GM12878 (cell line): ENCODE measurements at regions not wholly inside any gene's neighbourhood (a gene's known extent, or its start where the extent isn't known, plus 50 kb on each side); places are given as distances from the start of the nearest gene placed in this dataset.

Source experiments
- ATAC-seq: fragments of 200-7000 bp; cut with Tn5 transposase; 3 replicates; pipeline ENCODE4 v1.9.1; 2020; ENCODE audit warnings: mild to moderate bottlenecking, moderate library complexity
- BruUV-seq: library from RNA; stranded (reverse); fragments of 400-500 nt; replicated peaks from 2 replicates; lab custom pipeline; 2021; lab: Mats Ljungman, UMichigan
- CTCF ChIA-PET: fragments of 300-600 bp; sonication (Branson Sonifier 250); formaldehyde crosslinking; extraction: SDS; loops from one replicate; lab custom pipeline; 2021; ENCODE audit warnings: inconsistent platforms; lab: Yijun Ruan, JAX
- POLR2A ChIA-PET: fragments of 350-600 bp; formaldehyde crosslinking; extraction: SDS; loops from one replicate; lab custom pipeline; 2021; ENCODE audit warnings: inconsistent platforms; lab: Charles Lee
- RAD21 ChIA-PET: fragments of 300-600 bp; sonication (Branson Sonifier 250); formaldehyde crosslinking; loops from one replicate; lab custom pipeline; 2023; ENCODE audit warnings: antibody characterized with exemption; ENCODE audit not compliant: unreplicated experiment; lab: Charles Lee
- SMC1A ChIA-PET: fragments of 300-600 bp; sonication (Branson Sonifier 250); formaldehyde crosslinking; loops from one replicate; lab custom pipeline; 2023; ENCODE audit not compliant: unreplicated experiment, uncharacterized antibody; lab: Charles Lee
- DNase-seq: peaks from one replicate; pipeline ENCODE4 v3.0.0-alpha.2; 2011; ENCODE audit warnings: low read depth, low spot score
- FAIRE-seq: peaks from 3 replicates; lab custom pipeline; 2011; peaks lifted over from hg19 to GRCh38; lab: Jason Lieb, UNC
- H2AFZ ChIP-seq: 2 replicates; pipeline ENCODE4 v1.6.0; 2011; ENCODE audit warnings: low read depth, low read length, control low read depth; ENCODE audit not compliant: control insufficient read depth
- H3K27ac ChIP-seq: 2 replicates; pipeline ENCODE4 v1.5.1; 2011; ENCODE audit warnings: control low read depth; ENCODE audit not compliant: control insufficient read depth, insufficient read depth
- H3K27me3 ChIP-seq, 2 experiments: replicated peaks in 1 of 2; 2 replicates each; pipeline versions ENCODE4 v1.6.0 to v1.6.1; 2011; ENCODE audit warnings: low read length in 1 of 2; ENCODE audit not compliant: control insufficient read depth in 2 of 2, insufficient read depth in 2 of 2
- H3K36me3 ChIP-seq, 2 experiments: 2 replicates each; pipeline ENCODE4 v1.5.1; 2011; ENCODE audit warnings: low read length in 1 of 2; ENCODE audit not compliant: control insufficient read depth in 2 of 2, insufficient read depth in 2 of 2
- H3K4me1 ChIP-seq: 2 replicates; pipeline ENCODE4 v1.6.1; 2011; ENCODE audit warnings: mild to moderate bottlenecking, low read length, moderate library complexity, mixed read lengths; ENCODE audit not compliant: control insufficient read depth, insufficient read depth
- H3K4me2 ChIP-seq: 2 replicates; pipeline ENCODE4 v1.6.0; 2011; ENCODE audit warnings: control low read depth; ENCODE audit not compliant: control insufficient read depth, insufficient read depth
- H3K4me3 ChIP-seq: fragments of 200-600 bp; sonication (generic); 2 replicates; pipeline ENCODE4 v1.5.1; 2016
- H3K79me2 ChIP-seq: 2 replicates; pipeline ENCODE4 v1.6.0; 2011; ENCODE audit warnings: low read length; ENCODE audit not compliant: control insufficient read depth, insufficient read depth
- H3K9ac ChIP-seq: 2 replicates; pipeline ENCODE4 v1.8.0; 2011; ENCODE audit warnings: low read length, control low read depth, mixed read lengths; ENCODE audit not compliant: control insufficient read depth, insufficient read depth
- H3K9me3 ChIP-seq: replicated peaks from 3 replicates; pipeline ENCODE4 v1.5.1; 2011; ENCODE audit warnings: mild to moderate bottlenecking, low read length; ENCODE audit not compliant: control insufficient read depth, insufficient read depth
- H4K20me1 ChIP-seq: 2 replicates; pipeline ENCODE4 v1.6.0; 2011; ENCODE audit not compliant: control insufficient read depth, insufficient read depth
- GABPA ChIP-seq: IDR thresholded peaks from 2 replicates; pipeline ENCODE4 v1.6.1; 2014; ENCODE audit warnings: antibody characterized with exemption, low read depth, mild to moderate bottlenecking, inconsistent platforms
- HCFC1 ChIP-seq: fragments of 150-350 bp; IDR thresholded peaks from 2 replicates; pipeline ENCODE4 v1.6.1; 2014; ENCODE audit warnings: low read length
- HDGF ChIP-seq: fragments of 450-650 bp; IDR thresholded peaks from 2 replicates; pipeline ENCODE4 v1.6.1; 2016; ENCODE audit warnings: antibody characterized with exemption
- KAT2A ChIP-seq: conservative IDR thresholded peaks from 2 replicates; pipeline ENCODE4 v1.6.1; 2011; ENCODE audit warnings: low read depth, low read length; ENCODE audit not compliant: control insufficient read depth
- SIN3A ChIP-seq: IDR thresholded peaks from 2 replicates; pipeline ENCODE4 v1.6.1; 2012; ENCODE audit warnings: low read depth, low read length, improper control_type of control experiment
- TCF7 ChIP-seq: IDR thresholded peaks from 2 replicates; pipeline ENCODE4 v1.6.1; 2014; ENCODE audit warnings: antibody characterized with exemption, borderline replicate concordance
- YBX1 ChIP-seq: fragments of 450-650 bp; IDR thresholded peaks from 2 replicates; pipeline ENCODE4 v1.6.1; 2016; ENCODE audit warnings: antibody characterized with exemption
- ZNF274 ChIP-seq: IDR thresholded peaks from one replicate; pipeline ENCODE4 v1.8.0; 2011; ENCODE audit not compliant: insufficient read length, insufficient read depth
- WGBS: methylation state at CpG from one replicate; pipeline ENCODE4 v1.1.6; 2016; ENCODE audit warnings: low lambda C conversion rate; ENCODE audit not compliant: insufficient replicate concordance, insufficient coverage; ENCODE audit errors: missing lambda C conversion rate; 5-methylcytosine and 5-hydroxymethylcytosine counted together
- in situ Hi-C: fragments of 300-500 bp; cut with MboI; formaldehyde crosslinking; loops from 9 replicates; pipeline ENCODE4 v1.14.3; 2018; ENCODE audit warnings: mixed read lengths
- intact Hi-C: fragments of 100-400 bp; cut with micrococcal nuclease; formaldehyde crosslinking; loops from one replicate; pipeline ENCODE4 v1.14.2; 2022; ENCODE audit not compliant: unreplicated experiment
- TF ChIP-seq, protein P1 (sequence below): fragments of 150-350 bp; IDR thresholded peaks from 2 replicates; pipeline ENCODE4 v1.6.1; 2016; ENCODE audit warnings: low read depth, low read length
- TF ChIP-seq, protein P2 (sequence below): fragments of 450-650 bp; formaldehyde crosslinking; IDR thresholded peaks from 2 replicates; pipeline ENCODE4 v1.4.0; 2022; ENCODE audit warnings: mild to moderate bottlenecking, moderate library complexity
- TF ChIP-seq, protein P3 (sequence below): fragments of 450-650 bp; IDR thresholded peaks from 2 replicates; pipeline ENCODE4 v1.6.1; 2017; ENCODE audit warnings: mild to moderate bottlenecking, low read depth, inconsistent platforms; ENCODE audit not compliant: poor library complexity, severe bottlenecking

DNA sequence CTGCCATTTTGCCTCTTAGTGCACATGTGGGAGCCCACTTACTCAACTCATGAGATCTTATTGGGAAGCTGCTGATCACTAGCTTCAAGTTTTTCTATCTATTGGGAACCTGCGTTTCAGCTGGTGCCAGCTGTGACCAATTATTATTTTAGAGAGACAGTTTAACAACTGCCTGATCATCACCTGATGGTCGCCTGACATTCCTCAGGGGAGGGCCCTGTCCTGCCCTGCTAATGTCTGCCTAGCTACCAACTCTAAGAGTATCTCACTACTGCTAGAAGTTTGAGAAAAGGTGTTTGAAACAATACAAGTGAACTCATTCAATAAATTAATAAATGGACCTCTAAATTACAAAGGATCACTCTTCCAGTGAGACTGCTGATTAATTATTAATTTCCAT lies 95.5 kb downstream of the PCDH7 start:
- Histone ChIP-seq H2AFZ (no peak overlapping the region), H3K4me3 (no peak overlapping the region), H4K20me1 (no peaks in the 10 kb centered on the region), H3K27me3 (no peaks in the 10 kb centered on the region), H3K9me3 (no peaks in the 10 kb centered on the region), H3K27ac (no peak overlapping the region), H3K4me2 (no peak overlapping the region), H3K79me2 (no peaks in the 10 kb centered on the region), H3K9ac (no peak overlapping the region), H3K36me3 (no peaks in the 10 kb centered on the region), H3K4me1 (no peaks in the 10 kb centered on the region)
- BruUV-seq = no TSS peak
- ChIA-PET CTCF (no interaction called here), RAD21 (no interaction called here), POLR2A (no interaction called here), SMC1A (interaction anchor here (0.6 kb wide), 1 partner anchor 1067 kb away, joined by 3 read pairs; no protein-coding TSS in a partner anchor)
- FAIRE-seq (no peak), DNase-seq (no peak), ATAC-seq (no peak)
- in situ Hi-C loops (no loop called here), intact Hi-C loops (no loop called here)
- TF ChIP-seq GABPA (no peak), TCF7 (no peak), ZNF274 (no peak), HDGF (no peak), SIN3A (no peak), KAT2A (no peak), YBX1 (no peak), HCFC1 (no peak)
- TF ChIP-seq, protein P1, sequence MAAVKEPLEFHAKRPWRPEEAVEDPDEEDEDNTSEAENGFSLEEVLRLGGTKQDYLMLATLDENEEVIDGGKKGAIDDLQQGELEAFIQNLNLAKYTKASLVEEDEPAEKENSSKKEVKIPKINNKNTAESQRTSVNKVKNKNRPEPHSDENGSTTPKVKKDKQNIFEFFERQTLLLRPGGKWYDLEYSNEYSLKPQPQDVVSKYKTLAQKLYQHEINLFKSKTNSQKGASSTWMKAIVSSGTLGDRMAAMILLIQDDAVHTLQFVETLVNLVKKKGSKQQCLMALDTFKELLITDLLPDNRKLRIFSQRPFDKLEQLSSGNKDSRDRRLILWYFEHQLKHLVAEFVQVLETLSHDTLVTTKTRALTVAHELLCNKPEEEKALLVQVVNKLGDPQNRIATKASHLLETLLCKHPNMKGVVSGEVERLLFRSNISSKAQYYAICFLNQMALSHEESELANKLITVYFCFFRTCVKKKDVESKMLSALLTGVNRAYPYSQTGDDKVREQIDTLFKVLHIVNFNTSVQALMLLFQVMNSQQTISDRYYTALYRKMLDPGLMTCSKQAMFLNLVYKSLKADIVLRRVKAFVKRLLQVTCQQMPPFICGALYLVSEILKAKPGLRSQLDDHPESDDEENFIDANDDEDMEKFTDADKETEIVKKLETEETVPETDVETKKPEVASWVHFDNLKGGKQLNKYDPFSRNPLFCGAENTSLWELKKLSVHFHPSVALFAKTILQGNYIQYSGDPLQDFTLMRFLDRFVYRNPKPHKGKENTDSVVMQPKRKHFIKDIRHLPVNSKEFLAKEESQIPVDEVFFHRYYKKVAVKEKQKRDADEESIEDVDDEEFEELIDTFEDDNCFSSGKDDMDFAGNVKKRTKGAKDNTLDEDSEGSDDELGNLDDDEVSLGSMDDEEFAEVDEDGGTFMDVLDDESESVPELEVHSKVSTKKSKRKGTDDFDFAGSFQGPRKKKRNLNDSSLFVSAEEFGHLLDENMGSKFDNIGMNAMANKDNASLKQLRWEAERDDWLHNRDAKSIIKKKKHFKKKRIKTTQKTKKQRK = no peak
- TF ChIP-seq, protein P2, sequence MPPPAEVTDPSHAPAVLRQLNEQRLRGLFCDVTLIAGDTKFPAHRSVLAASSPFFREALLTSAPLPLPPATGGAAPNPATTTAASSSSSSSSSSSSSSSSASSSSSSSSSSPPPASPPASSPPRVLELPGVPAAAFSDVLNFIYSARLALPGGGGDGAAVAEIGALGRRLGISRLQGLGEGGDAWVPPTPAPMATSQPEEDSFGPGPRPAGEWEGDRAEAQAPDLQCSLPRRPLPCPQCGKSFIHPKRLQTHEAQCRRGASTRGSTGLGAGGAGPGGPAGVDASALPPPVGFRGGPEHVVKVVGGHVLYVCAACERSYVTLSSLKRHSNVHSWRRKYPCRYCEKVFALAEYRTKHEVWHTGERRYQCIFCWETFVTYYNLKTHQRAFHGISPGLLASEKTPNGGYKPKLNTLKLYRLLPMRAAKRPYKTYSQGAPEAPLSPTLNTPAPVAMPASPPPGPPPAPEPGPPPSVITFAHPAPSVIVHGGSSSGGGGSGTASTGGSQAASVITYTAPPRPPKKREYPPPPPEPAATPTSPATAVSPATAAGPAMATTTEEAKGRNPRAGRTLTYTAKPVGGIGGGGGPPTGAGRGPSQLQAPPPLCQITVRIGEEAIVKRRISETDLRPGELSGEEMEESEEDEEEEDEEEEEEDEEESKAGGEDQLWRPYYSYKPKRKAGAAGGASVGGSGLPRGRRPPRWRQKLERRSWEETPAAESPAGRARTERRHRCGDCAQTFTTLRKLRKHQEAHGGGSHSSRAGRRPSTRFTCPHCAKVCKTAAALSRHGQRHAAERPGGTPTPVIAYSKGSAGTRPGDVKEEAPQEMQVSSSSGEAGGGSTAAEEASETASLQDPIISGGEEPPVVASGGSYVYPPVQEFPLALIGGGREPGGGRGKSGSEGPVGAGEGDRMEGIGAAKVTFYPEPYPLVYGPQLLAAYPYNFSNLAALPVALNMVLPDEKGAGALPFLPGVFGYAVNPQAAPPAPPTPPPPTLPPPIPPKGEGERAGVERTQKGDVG (CRISPR knock-in tag) = no peak
- TF ChIP-seq, protein P3, sequence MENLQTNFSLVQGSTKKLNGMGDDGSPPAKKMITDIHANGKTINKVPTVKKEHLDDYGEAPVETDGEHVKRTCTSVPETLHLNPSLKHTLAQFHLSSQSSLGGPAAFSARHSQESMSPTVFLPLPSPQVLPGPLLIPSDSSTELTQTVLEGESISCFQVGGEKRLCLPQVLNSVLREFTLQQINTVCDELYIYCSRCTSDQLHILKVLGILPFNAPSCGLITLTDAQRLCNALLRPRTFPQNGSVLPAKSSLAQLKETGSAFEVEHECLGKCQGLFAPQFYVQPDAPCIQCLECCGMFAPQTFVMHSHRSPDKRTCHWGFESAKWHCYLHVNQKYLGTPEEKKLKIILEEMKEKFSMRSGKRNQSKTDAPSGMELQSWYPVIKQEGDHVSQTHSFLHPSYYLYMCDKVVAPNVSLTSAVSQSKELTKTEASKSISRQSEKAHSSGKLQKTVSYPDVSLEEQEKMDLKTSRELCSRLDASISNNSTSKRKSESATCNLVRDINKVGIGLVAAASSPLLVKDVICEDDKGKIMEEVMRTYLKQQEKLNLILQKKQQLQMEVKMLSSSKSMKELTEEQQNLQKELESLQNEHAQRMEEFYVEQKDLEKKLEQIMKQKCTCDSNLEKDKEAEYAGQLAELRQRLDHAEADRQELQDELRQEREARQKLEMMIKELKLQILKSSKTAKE = no peak
- 0% methylated on average over 2 of the region's 2 CpGs for WGBS
